ENCODE measurements at regions not wholly inside any gene's neighbourhood (a gene's known extent, or its start where the extent isn't known, plus 50 kb on each side); places are given as distances from the start of the nearest gene placed in this dataset.

DNA sequence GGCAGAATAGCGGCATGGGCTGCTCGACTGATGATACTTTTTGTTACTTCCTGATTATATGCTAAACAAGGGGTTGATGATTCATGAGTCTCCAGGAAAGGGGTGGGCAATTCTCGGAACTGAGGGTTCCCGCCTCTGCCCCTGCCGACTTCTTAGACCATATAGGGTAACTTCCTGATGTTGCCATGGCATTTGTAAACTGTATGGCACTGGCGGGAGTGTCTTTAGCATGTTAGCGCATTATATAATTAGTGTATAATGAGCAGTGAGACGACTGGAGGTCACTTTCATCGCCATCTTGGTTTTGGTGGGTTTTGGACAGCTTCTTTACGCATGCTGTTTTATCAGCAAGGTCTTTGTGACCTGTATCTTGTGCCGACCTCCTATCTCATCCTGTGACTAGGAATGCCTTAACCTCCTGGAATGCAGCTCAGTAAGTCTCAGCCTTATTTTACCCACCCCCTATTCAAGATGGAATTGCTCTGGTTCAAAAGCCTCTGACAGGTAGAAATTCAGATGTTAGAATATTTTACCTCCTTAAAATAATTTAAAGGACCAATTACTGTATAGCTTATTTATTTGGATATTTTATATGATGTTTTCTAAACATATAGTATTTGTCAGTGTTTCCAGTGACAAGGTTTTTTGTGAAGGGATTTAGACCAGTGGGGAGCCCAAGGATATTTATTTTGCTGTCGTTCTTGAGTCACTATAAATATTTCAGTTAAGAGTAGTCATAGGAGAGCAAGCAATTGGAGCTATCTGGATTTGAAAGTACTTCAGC, 90.1 kb upstream of the PIK3CG start:
- Histone ChIP-seq H3K4me1 (no peaks in the 10 kb centered on the region), H3K9me3 (no peaks in the 10 kb centered on the region), H3K36me3 (no peaks in the 10 kb centered on the region), H3K4me3 (no peak overlapping the region), H3K27ac (no peak overlapping the region), H3K27me3 (no peaks in the 10 kb centered on the region)
- TF ChIP-seq POLR2A (IDR thresholded peaks at IDR 0.05), result no peak
- TF ChIP-seq EP300 (IDR thresholded peaks at IDR 0.05), result peak in 1 of 4 donors; percentile 2
- no peak for TF ChIP-seq POLR2AphosphoS5 (IDR thresholded peaks at IDR 0.05)
- WGBS, 2 donors, result 68 to 73% methylated on average over 12 of the region's 12 CpGs
- ATAC-seq (ENCODE audit: low FRiP score in 2 of 2), result peak in 1 of 2 donors; percentile 50
- DNase-seq, result no peak

DNA sequence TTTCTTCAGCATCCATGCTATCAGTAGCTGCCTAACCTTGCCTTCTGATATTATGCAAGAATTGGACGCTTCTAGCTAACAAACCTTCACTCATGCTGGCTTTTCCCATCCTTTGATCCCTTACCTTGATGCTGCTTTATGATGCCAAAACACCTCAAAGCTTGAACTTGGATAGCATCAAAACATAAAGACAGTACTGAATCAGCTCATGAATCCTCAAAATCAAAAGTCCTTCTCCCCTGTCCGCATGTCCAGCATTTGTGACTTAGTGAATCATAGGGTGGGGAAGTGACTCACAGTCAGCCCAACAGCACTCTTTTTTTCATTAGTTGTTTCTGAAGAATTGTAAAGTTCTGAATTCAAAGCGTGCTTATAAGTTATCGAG, 89.5 kb upstream of the PIK3CG start:
- no peaks in the 10 kb centered on the region for H3K9me3 ChIP-seq
- no peaks in the 10 kb centered on the region for H3K36me3 ChIP-seq
- H3K4me1 ChIP-seq, result no peaks in the 10 kb centered on the region
- TF ChIP-seq POLR2A (IDR thresholded peaks at IDR 0.05), result no peak
- TF ChIP-seq, protein P1, sequence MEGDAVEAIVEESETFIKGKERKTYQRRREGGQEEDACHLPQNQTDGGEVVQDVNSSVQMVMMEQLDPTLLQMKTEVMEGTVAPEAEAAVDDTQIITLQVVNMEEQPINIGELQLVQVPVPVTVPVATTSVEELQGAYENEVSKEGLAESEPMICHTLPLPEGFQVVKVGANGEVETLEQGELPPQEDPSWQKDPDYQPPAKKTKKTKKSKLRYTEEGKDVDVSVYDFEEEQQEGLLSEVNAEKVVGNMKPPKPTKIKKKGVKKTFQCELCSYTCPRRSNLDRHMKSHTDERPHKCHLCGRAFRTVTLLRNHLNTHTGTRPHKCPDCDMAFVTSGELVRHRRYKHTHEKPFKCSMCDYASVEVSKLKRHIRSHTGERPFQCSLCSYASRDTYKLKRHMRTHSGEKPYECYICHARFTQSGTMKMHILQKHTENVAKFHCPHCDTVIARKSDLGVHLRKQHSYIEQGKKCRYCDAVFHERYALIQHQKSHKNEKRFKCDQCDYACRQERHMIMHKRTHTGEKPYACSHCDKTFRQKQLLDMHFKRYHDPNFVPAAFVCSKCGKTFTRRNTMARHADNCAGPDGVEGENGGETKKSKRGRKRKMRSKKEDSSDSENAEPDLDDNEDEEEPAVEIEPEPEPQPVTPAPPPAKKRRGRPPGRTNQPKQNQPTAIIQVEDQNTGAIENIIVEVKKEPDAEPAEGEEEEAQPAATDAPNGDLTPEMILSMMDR (IDR thresholded peaks at IDR 0.05), result no peak
- no peak for TF ChIP-seq EP300 (IDR thresholded peaks at IDR 0.05)
- no peak overlapping the region for H3K27ac ChIP-seq
- no peak for DNase-seq
- 76 to 81% methylated on average over 4 of the region's 4 CpGs for WGBS, 2 donors
- ATAC-seq (ENCODE audit: low FRiP score in 2 of 2), result peak; percentile 30 to 77
- no peaks in the 10 kb centered on the region for H3K27me3 ChIP-seq
- H3K4me3 ChIP-seq, result no peak overlapping the region

DNA sequence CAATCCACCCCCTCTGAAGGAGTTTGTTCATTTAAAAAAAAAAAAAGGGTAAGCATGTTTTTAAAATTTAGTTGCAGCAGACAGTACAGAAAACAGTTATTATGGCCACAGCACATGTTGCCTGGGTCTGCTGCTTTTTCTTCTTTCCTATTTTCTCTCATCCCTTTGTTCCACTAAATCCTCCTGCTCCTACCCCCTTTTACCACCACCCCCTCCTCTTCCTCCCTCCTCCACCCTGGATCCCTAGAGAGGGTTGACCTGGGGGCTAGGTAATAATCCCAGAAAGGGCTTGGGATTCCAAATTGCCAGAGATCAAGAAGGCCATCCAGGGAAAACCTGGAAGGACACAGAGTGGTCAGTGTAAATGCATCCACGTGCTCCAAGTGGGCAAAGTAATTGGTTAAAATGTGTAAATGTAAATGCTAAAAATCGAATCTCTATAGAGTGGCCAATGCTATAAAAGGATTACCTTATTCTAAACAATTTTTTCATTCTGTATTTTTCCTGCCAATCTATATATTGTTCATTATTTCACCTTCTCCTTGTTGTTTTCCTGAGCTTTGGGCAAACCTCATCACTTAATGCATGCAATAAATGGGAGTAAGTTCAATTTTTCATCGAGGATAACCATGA, 89.0 kb upstream of the PIK3CG start:
- Histone ChIP-seq H3K27ac (no peak overlapping the region), H3K4me1 (no peaks in the 10 kb centered on the region), H3K27me3 (no peaks in the 10 kb centered on the region), H3K9me3 (no peaks in the 10 kb centered on the region), H3K4me3 (no peak overlapping the region), H3K36me3 (no peaks in the 10 kb centered on the region)
- WGBS, 2 donors, result 90 to 93% methylated on average over 3 of the region's 3 CpGs
- no peak for DNase-seq
- TF ChIP-seq, protein P1 (IDR thresholded peaks at IDR 0.05), result no peak
- TF ChIP-seq EP300 (IDR thresholded peaks at IDR 0.05), result no peak
- TF ChIP-seq POLR2AphosphoS5 (IDR thresholded peaks at IDR 0.05), result no peak
- no peak for ATAC-seq (ENCODE audit: low FRiP score in 2 of 2)

DNA sequence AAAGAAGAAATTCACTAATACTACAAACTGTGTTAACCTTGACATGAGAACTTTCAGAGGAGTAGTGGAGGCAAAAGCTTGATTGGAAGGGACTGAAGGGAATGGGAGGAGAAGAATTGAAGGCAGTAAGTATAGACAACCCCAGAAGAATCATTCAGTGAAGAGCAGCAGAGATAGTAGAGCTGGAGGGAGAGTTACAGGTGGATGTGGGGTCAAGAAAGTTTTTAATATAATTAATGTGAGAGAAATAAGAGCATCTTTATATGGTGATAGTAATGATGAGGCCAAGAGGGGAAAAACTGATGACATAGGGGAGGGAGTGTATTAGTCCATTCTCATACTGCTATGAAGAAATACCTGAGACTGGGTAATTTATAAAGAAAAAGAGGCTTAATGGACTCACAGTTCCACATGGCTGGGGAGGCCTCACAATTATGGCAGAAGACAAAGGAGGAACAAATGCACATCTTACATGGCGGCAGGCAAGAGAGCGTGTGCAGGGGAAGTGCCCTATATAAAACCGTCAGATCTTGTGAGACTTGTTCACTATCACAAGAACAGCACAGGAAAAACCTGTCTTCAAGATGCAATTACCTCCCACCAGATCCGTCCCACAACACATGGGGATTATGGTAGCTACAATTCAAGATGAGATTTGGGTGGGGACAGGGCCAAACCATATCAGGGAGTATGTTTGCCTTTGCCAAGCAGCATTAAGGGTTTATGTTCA, 88.3 kb upstream of the PIK3CG start:
- 92 to 95% methylated on average over 4 of the region's 4 CpGs for WGBS, 2 donors
- no peaks in the 10 kb centered on the region for H3K27me3 ChIP-seq
- ATAC-seq (ENCODE audit: low FRiP score in 2 of 2), result no peak

More for the DNA sequence above, 88.3 kb upstream of the PIK3CG start:
- Histone ChIP-seq H3K9me3 (no peaks in the 10 kb centered on the region), H3K36me3 (no peaks in the 10 kb centered on the region), H3K4me1 (no peaks in the 10 kb centered on the region), H3K4me3 (no peak overlapping the region), H3K27ac (no peak overlapping the region)
- TF ChIP-seq POLR2AphosphoS5 (IDR thresholded peaks at IDR 0.05) (no peak), EP300 (IDR thresholded peaks at IDR 0.05) (no peak), POLR2A (IDR thresholded peaks at IDR 0.05) (no peak)
- TF ChIP-seq, protein P1 (IDR thresholded peaks at IDR 0.05), result no peak
- DNase-seq, result no peak

All from upper lobe of left lung (tissue), 6 donors.